Hindlimb muscle (tissue), 1 donor: ENCODE measurements at regions not wholly inside any gene's neighbourhood (a gene's known extent, or its start where the extent isn't known, plus 50 kb on each side); places are given as distances from the start of the nearest gene placed in this dataset.

Experiments used
- DNase-seq: peaks from one replicate; pipeline ENCODE4 v3.0.0-alpha.2; 2013

GRCh38 chr10:126851414-126852108 is 53.7 kb upstream of the DOCK1 start:
- DNase-seq = no peak

GRCh38 chr10:126854726-126855495 is 50.3 kb upstream of the DOCK1 start:
- no peak for DNase-seq
